Stimulated activated CD8-positive, alpha-beta memory T cell treated with anti-CD3 and anti-CD28 coated beads, Interleukin-7, amount 100 ng/mL, for 4 hours (primary cell): ENCODE measurements at regions not wholly inside any gene's neighbourhood (a gene's known extent, or its start where the extent isn't known, plus 50 kb on each side); places are given as distances from the start of the nearest gene placed in this dataset.
"Not testable (repeated sequence)": the region's sequence is repeated elsewhere in the genome, so short reads cannot be mapped to it uniquely, and the experiment has no call there.

ENCODE experiments used
- DNase-seq, 2 donors: peaks; one replicate each; pipeline ENCODE4 v3.0.0-alpha.2; 2020; ENCODE audit warnings: low read depth in 2 of 2

GRCh38 chr2:147294825-147295392, 549.9 kb upstream of the ACVR2A start:
- no peak for DNase-seq

DNA sequence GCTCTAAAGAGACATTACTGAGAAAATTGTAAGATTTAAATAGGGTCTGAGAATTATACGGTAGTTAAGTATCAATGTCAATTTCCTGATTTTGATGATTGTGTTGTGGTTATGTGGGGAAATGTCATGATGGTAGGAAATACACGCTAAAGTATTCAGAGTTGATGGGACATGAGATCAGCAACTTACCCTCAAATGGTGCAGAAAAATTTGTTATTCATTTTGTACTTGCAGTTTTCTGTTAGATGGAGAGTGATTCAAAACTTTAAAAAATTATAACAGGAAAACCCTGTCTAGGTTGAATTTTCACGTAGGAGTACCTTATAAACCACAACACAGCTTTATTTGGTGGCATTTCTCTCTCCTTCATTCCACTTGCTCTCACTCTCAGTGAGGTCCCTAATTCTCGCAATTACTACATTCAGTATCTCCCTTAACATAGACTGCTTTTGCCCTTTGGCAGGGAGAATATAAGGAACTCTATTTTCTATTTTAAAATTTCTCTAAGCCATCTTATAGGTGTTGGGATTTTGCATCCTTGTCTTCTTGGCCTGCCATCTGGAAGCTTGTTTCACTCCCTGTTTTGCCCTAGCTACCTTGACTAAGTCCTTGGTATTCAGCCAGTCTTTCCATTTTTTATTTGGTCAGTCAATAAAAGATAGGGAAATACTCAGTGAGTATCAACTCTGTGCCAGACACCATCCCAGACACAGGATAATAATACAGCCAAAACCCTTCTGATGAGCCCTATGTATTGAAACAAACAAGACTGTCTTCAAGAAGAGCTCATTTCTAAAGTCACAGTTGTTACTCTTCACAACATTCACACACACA, 550.6 kb upstream of the ACVR2A start:
- no peak for DNase-seq

DNA sequence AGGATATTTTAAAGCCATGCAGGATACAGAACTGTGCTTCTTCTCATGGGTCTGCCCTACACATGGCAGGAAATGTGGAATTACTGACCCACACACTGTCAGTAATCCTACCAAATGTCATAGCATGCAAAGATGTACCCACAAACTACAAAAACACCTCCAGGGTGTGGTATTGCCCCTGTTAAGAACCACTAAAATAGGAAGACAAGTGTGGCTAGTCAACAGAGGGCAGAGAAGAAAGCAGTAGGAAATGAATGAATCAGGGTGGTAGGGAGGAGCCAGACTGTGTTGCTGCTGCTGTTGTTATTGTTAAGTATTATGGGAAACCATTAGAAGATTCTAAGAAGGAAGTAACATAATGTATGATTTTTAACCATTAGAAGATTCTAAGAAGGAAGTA, 556.7 kb upstream of the ACVR2A start:
- peak in 1 of 2 donors; percentile 5 for DNase-seq

GRCh38 chr2:147275943-147276342, 568.9 kb upstream of the ACVR2A start:
- DNase-seq = no peak

DNA sequence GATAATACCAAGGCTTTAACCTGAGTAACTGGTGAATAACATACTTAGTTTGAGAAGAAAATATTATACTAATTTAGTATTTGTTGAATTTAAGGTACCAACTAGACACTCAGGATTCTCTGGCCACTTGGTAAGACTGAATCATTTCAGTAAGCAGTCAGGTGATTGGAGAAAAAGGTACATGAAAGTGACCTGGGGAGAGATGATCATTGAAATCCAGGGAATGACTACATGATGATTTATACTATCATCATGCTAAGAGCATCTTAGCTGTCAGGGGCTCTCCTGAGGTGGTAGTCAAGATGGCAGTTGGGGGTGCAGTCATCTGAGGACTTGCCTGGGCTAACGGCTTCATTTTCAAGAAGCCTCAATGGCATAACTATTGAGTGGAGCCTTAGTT, 571.2 kb upstream of the ACVR2A start:
- DNase-seq = no peak

- DNase-seq = no peak
These were observed 571.7 kb upstream of the ACVR2A start for GRCh38 chr2:147273106-147273505.

DNA sequence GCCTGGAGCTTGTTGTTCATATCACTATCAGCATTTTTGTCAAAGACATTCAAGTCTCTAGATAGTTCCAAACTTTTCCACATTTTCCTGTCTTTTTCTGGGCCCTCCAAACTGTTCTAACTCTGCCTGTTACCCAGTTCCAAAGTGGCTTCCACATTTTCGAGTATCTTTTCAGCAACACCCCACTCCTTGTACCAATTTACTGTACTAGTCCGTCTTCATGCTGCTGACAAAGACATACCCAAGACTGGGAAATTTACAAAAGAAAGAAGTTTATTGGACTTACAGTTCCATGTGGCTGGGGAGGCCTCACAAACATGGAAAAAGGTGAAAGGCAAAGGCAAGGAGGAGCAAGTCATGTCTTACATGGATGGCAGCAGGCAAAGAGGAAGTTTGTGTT, 575.2 kb upstream of the ACVR2A start:
- DNase-seq = not testable (repeated sequence)

GRCh38 chr2:147260241-147260640, 584.6 kb upstream of the ACVR2A start:
- DNase-seq = no peak

DNA sequence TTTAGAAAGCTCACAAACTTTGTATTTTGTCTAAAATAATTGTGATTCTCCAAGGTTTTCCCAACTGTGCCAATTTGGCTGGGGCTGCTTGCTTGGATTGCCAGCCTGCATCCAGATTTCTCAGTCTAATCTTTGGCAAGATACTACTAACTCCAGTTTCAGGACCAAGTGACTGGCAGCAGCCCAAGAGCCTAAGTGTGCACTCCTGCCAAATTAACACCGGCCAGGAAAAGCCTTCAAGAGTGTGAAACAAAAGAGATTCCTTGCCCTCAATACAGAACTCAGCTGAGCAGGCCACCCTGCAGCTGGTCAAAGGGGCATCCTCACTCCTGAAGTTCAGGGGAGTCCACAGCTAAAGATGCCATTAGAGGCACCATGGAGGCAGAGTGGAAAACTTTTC, 589.0 kb upstream of the ACVR2A start:
- no peak for DNase-seq

DNA sequence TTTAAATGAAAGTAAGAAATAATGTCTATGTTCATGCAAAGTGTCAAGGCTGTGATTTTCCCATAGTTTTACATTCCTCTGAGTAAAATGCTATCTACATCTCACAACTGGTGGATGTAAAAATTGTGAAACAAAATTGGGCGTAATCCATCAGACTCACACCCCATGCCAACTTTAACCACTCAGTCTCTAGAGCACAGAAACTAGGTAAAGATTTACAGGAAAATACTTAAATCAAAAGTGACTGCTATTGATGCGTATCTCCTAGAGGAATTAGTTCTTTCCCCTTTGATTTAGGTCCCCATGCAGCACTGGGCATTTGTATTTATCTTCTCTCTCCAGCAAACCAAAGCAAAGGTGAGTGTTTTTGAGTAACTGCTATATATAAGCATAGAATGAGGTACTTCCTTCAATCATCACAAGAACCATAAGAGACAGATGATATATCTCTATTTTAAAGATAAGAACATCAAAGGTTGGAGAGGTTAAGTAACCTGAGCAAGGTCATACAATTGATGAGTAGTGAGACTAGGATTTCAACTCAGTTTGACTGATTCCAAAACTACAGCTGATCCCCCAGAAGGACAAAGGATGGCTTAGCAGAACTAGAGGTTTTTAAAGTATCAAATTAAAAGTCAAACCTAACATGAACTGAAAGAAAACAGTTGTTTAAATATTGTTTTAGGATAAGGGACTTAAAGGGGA, 594.0 kb upstream of the ACVR2A start:
- no peak for DNase-seq

DNA sequence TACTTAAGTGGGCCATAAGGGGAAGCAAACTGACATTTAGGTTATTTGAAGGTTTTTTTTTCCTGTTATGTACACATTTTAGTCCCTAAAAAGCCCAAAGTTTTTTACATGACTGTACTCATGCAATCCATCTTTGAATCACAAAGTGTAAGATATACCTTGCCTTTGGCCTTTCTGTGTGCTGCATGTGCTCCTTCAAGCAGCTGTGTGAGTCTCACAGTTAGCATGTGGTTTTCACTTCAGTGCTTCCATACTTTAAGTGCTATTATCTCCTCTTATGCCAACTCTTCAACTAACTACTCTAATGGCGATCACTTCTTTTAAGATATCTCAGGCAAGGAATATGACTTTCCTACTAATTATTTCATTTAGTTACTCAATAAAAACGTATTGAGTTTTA, 597.1 kb upstream of the ACVR2A start:
- DNase-seq = no peak

DNA sequence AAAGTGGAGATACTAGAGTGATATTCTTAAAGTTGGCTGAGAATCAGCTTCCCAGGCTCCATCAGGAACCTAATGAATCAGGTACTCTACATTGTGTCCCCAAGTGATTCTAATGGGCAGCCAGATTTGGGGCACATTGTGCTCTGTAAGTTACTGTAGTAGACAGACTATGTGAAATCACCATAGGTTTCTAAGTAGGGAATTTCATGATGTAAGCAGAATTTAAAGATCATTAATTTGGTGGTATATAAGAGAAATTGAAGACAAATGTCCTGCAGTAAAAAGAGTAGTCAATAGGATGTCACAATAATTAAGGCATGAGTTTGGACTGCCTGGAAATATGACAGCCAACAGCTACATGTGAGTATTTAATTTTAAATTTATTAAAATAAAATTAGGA, 602.4 kb upstream of the ACVR2A start:
- DNase-seq = no peak

DNA sequence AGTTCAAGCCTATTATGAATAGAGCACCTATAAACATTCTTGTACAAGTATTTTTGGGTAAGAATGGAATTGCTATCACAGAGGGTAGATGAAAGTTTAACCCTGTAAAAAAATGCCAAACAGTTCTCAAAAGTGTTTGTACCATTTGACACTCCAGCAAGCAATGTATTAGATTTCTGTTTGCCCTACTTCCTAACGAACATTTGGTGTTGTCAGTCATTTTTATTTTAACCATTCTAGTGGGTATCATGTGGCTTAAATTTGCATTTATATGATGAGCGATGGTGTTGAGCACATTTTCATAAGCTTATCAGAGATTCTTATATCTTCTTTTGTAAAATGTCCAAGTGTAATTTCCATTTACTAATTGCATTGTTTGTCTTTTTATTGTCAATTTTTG, 608.2 kb upstream of the ACVR2A start:
- DNase-seq = no peak

- no peak for DNase-seq
These were observed 612.6 kb upstream of the ACVR2A start for GRCh38 chr2:147232225-147232669.

- DNase-seq = no peak
These were observed 613.2 kb upstream of the ACVR2A start for GRCh38 chr2:147231607-147232006.

DNA sequence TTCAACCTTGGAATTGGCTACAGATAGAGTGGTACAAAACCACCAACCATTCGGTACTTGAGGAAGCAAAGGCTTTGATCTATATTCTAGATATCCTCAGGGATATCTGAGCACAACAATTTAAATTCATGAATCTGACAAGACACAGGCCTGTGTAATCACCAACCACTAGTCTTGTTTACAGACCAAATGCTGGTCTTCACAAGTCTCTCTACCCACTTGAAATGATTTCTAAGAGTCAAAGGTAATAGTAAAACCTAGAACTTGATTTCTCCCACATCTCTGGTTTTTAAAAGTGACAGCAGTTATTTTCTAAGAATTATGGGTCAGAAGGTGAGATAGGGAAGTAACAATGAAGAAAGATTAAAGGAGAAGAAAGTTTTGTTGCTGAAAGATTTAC, 613.7 kb upstream of the ACVR2A start:
- no peak for DNase-seq

DNA sequence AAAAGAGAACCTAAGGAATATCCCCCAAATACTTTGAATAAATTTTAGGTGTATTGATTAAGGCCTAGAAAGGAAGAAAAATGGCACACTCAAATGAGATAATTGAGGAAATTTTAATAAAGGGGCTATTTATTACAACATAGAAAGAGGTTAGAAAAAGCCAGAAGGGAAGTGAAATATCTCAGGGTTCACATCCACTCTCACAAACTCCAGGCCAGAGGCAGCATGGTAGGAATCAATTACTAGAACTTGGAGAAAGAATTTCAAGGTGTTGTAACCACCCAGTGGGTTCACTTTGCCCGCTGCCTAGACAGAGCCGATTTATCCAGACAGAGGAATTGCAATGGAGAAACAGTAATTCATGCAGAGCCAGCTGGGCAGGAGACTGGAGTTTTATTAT, 617.5 kb upstream of the ACVR2A start:
- no peak for DNase-seq

- no peak for DNase-seq
These were observed 620.8 kb upstream of the ACVR2A start for GRCh38 chr2:147224070-147224469.

DNA sequence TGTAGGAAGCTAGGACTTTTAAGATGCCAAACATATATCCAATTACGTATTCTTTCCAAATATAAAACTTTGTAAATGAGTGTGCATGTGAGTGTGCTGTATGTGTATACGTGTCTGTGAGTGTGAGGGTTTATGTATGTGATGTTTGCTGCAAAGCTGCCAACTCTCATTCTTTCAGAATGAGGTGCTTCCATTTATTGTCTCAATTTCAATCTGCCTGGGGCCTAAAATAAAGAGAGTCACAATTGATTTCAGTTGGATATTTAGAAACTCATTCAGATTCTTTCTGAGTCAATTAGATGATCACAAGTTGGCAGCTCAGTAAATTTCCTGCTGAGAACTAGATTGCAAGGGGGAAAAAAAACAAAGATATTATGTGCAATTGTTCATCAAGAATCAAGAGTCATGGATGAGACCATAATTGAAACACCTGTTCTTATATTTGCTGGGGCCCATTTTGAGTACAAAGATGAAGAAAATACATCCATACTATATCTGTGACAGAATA, 621.2 kb upstream of the ACVR2A start:
- DNase-seq = no peak

GRCh38 chr2:147223119-147223518, 621.7 kb upstream of the ACVR2A start:
- no peak for DNase-seq

- no peak for DNase-seq
These were observed 622.3 kb upstream of the ACVR2A start for GRCh38 chr2:147222506-147222905.

GRCh38 chr2:147214914-147215313, 629.9 kb upstream of the ACVR2A start:
- DNase-seq = no peak

DNA sequence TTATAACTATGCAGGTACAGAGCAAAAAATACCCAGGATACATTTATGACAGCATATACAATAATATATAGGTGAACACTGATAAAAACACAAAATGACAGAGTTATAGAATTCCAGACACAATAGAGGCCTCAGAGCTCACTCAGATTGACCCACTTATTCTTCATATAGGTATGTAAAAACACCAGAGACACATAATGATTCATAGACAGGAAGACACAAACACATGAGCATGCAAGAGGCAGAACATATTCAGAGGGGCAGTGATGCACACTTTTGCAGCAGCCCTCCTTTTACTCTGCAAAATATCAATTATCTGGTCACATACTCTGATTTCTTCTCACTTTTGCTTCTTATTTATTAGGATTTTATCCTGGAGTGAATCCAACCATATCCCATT, 633.3 kb upstream of the ACVR2A start:
- DNase-seq = no peak
